NCI-H524 (cell line): ENCODE measurements at regions not wholly inside any gene's neighbourhood (a gene's known extent, or its start where the extent isn't known, plus 50 kb on each side); places are given as distances from the start of the nearest gene placed in this dataset.
"Not testable (repeated sequence)": the region's sequence is repeated elsewhere in the genome, so short reads cannot be mapped to it uniquely, and the experiment has no call there.

Source experiments
- DNase-seq, 2 experiments: peaks; one replicate each; lab custom pipeline; 2025; lab: John Stamatoyannopoulos, UW

- DNase-seq = no peak
Observed at GRCh38 chr12:73506611-73507010, 1031.0 kb upstream of the ATXN7L3B start.

GRCh38 chr12:73514672-73515071 lies 1023.0 kb upstream of the ATXN7L3B start:
- no peak for DNase-seq

GRCh38 chr12:73517859-73518258 lies 1019.8 kb upstream of the ATXN7L3B start:
- no peak for DNase-seq

- no peak for DNase-seq
Observed at GRCh38 chr12:73529231-73529630, 1008.4 kb upstream of the ATXN7L3B start.

GRCh38 chr12:73529954-73530353 lies 1007.7 kb upstream of the ATXN7L3B start:
- DNase-seq = no peak

- DNase-seq = no peak
Observed at GRCh38 chr12:73531752-73532151, 1005.9 kb upstream of the ATXN7L3B start.

GRCh38 chr12:73547421-73547820 lies 990.2 kb upstream of the ATXN7L3B start:
- DNase-seq = no peak

GRCh38 chr12:73585136-73585535 lies 952.5 kb upstream of the ATXN7L3B start:
- no peak for DNase-seq

GRCh38 chr12:73589220-73589619 lies 948.4 kb upstream of the ATXN7L3B start:
- no peak for DNase-seq

GRCh38 chr12:73598626-73599025 lies 939.0 kb upstream of the ATXN7L3B start:
- no peak for DNase-seq

- no peak for DNase-seq
Observed at GRCh38 chr12:73599268-73599667, 938.4 kb upstream of the ATXN7L3B start.

GRCh38 chr12:73605925-73606324 lies 931.7 kb upstream of the ATXN7L3B start:
- not testable (repeated sequence) for DNase-seq

- peak in 1 of 2 experiments; percentile 49 for DNase-seq
Observed at GRCh38 chr12:73612551-73612950, 925.1 kb upstream of the ATXN7L3B start.

- no peak for DNase-seq
Observed at GRCh38 chr12:73623421-73623820, 914.2 kb upstream of the ATXN7L3B start.

- no peak for DNase-seq
Observed at GRCh38 chr12:73625226-73625625, 912.4 kb upstream of the ATXN7L3B start.

GRCh38 chr12:73629171-73629570 lies 908.5 kb upstream of the ATXN7L3B start:
- no peak for DNase-seq

- no peak for DNase-seq
Observed at GRCh38 chr12:73629893-73630831, 907.5 kb upstream of the ATXN7L3B start.

- DNase-seq = no peak
Observed at GRCh38 chr12:73632191-73632590, 905.4 kb upstream of the ATXN7L3B start.

GRCh38 chr12:73632661-73633060 lies 905.0 kb upstream of the ATXN7L3B start:
- no peak for DNase-seq

GRCh38 chr12:73639397-73639796 lies 898.2 kb upstream of the ATXN7L3B start:
- not testable (repeated sequence) for DNase-seq

- DNase-seq = no peak
Observed at GRCh38 chr12:73656375-73656774, 881.3 kb upstream of the ATXN7L3B start.

GRCh38 chr12:73659802-73660201 lies 877.8 kb upstream of the ATXN7L3B start:
- DNase-seq = no peak

GRCh38 chr12:73665193-73665592 lies 872.4 kb upstream of the ATXN7L3B start:
- no peak for DNase-seq

- not testable (repeated sequence) for DNase-seq
Observed at GRCh38 chr12:73671550-73671949, 866.1 kb upstream of the ATXN7L3B start.
